Breast epithelium (tissue), 3 donors: ENCODE measurements at regions not wholly inside any gene's neighbourhood (a gene's known extent, or its start where the extent isn't known, plus 50 kb on each side); places are given as distances from the start of the nearest gene placed in this dataset.

Experiments used
- POLR2A ChIP-seq: fragments of 450-650 bp; IDR thresholded peaks from one replicate; pipeline ENCODE4 v1.6.1; 2016; ENCODE audit warnings: antibody characterized with exemption, mild to moderate bottlenecking, moderate library complexity
- POLR2AphosphoS5 ChIP-seq, 3 donors: sonication (generic); formaldehyde crosslinking; IDR thresholded peaks; one replicate each; pipeline ENCODE4 v1.6.1; 2017; ENCODE audit warnings: antibody characterized with exemption in 3 of 3
- TF ChIP-seq, protein P1 (sequence below), 3 donors: fragments of 450-650 bp; IDR thresholded peaks; one replicate each; pipeline ENCODE4 v1.5.1; 2016 to 2017; ENCODE audit warnings: antibody characterized with exemption in 3 of 3, mild to moderate bottlenecking in 3 of 3, moderate library complexity in 3 of 3

DNA sequence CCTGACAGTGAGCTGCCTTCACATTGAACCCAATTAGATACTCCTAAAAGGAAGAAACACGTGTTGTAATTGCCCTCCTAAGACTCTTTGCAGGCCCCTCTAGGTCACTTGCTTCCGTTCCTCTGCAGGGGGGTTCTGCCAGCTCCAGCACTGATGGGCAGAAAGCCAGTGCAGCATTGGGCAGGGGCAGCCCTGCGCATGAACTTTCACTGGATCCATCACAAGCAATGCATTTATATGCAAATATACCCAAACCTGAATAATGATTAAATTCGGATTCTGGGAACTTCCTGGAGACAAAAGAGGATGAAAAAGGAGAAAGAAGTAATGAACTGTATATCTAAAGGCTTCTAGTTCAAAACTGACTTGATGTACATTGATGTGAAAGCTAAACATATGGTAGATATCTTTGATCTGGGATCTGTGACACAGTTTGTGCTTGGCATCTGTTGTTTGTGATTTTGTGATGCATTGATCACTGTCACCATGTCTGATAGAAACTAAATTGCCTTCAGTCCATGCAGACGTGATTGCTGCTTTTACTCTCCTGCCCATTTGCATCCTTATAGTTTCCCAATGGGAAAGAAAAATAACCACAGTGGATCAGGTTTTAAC, 313.4 kb downstream of the DEPDC1B start:
- TF ChIP-seq, protein P1, sequence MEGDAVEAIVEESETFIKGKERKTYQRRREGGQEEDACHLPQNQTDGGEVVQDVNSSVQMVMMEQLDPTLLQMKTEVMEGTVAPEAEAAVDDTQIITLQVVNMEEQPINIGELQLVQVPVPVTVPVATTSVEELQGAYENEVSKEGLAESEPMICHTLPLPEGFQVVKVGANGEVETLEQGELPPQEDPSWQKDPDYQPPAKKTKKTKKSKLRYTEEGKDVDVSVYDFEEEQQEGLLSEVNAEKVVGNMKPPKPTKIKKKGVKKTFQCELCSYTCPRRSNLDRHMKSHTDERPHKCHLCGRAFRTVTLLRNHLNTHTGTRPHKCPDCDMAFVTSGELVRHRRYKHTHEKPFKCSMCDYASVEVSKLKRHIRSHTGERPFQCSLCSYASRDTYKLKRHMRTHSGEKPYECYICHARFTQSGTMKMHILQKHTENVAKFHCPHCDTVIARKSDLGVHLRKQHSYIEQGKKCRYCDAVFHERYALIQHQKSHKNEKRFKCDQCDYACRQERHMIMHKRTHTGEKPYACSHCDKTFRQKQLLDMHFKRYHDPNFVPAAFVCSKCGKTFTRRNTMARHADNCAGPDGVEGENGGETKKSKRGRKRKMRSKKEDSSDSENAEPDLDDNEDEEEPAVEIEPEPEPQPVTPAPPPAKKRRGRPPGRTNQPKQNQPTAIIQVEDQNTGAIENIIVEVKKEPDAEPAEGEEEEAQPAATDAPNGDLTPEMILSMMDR (IDR thresholded peaks at IDR 0.05) = no peak
- no peak for TF ChIP-seq POLR2AphosphoS5 (IDR thresholded peaks at IDR 0.05)
- no peak for TF ChIP-seq POLR2A
